ENCODE measurements at regions not wholly inside any gene's neighbourhood (a gene's known extent, or its start where the extent isn't known, plus 50 kb on each side); places are given as distances from the start of the nearest gene placed in this dataset.

- no peak for TF ChIP-seq EZH2 (IDR thresholded peaks at IDR 0.05)
- no peak for TF ChIP-seq POLR2AphosphoS5 (IDR thresholded peaks at IDR 0.05; ENCODE audit: borderline replicate concordance, low read depth, low read length)
Observed at GRCh38 chr5:100644776-100645175, 109.6 kb downstream of the FAM174A start.

All from SK-N-MC (cell line).